Activated naive CD4-positive, alpha-beta T cell treated with anti-CD3 and anti-CD28 coated beads, Interleukin-2, amount 50 U/mL, for 24 hours (primary cell): ENCODE measurements at regions not wholly inside any gene's neighbourhood (a gene's known extent, or its start where the extent isn't known, plus 50 kb on each side); places are given as distances from the start of the nearest gene placed in this dataset.

Experiments used
- H3K27ac Mint-ChIP-seq: one replicate; pipeline ENCODE4 v1.8.0; 2021; ENCODE audit warnings: mild to moderate bottlenecking, mixed read lengths
- H3K27me3 Mint-ChIP-seq: one replicate; pipeline ENCODE4 v1.8.0; 2021; ENCODE audit warnings: mixed read lengths
- H3K36me3 Mint-ChIP-seq: one replicate; pipeline ENCODE4 v1.8.0; 2021; ENCODE audit warnings: mixed read lengths
- H3K4me1 Mint-ChIP-seq: one replicate; pipeline ENCODE4 v1.8.0; 2021; ENCODE audit warnings: mixed read lengths
- H3K4me3 Mint-ChIP-seq: one replicate; pipeline ENCODE4 v1.8.0; 2021; ENCODE audit warnings: mild to moderate bottlenecking, mixed read lengths
- H3K9me3 Mint-ChIP-seq: one replicate; pipeline ENCODE4 v1.8.0; 2021; ENCODE audit warnings: mixed read lengths

- H3K4me1 Mint-ChIP-seq = peaks cover 75% of the 10 kb centered on the region
- H3K27ac Mint-ChIP-seq = peak overlapping the region; percentile 91
- no peaks in the 10 kb centered on the region for H3K27me3 Mint-ChIP-seq
- H3K4me3 Mint-ChIP-seq = peak overlapping the region; percentile 80
- H3K36me3 Mint-ChIP-seq = no peaks in the 10 kb centered on the region
- H3K9me3 Mint-ChIP-seq = no peaks in the 10 kb centered on the region
These were observed 50.3 kb downstream of the UTRN start for GRCh38 chr6:144335311-144335861.

- Mint-ChIP-seq H3K9me3 (no peaks in the 10 kb centered on the region), H3K4me3 (peak overlapping the region; percentile 80), H3K27ac (peak overlapping the region; percentile 91), H3K36me3 (no peaks in the 10 kb centered on the region), H3K27me3 (no peaks in the 10 kb centered on the region), H3K4me1 (peaks cover 77% of the 10 kb centered on the region)
These were observed 50.8 kb downstream of the UTRN start for GRCh38 chr6:144335914-144336313.

GRCh38 chr6:144336900-144337299, 51.8 kb downstream of the UTRN start:
- no peak overlapping the region for H3K4me3 Mint-ChIP-seq
- no peaks in the 10 kb centered on the region for H3K9me3 Mint-ChIP-seq
- peaks cover 87% of the 10 kb centered on the region for H3K4me1 Mint-ChIP-seq

GRCh38 chr6:144338474-144338873, 53.3 kb downstream of the UTRN start:
- peak overlapping the region; percentile 43 for H3K27ac Mint-ChIP-seq
- H3K4me3 Mint-ChIP-seq = no peak overlapping the region
- H3K36me3 Mint-ChIP-seq = no peaks in the 10 kb centered on the region
- H3K9me3 Mint-ChIP-seq = no peaks in the 10 kb centered on the region
- no peaks in the 10 kb centered on the region for H3K27me3 Mint-ChIP-seq
- peaks cover 96% of the 10 kb centered on the region for H3K4me1 Mint-ChIP-seq

More at GRCh38 chr6:144336900-144337299, 51.8 kb downstream of the UTRN start:
- Mint-ChIP-seq H3K27me3 (no peaks in the 10 kb centered on the region), H3K27ac (peak overlapping the region; percentile 72), H3K36me3 (no peaks in the 10 kb centered on the region)

GRCh38 chr6:144338951-144339700, 54.0 kb downstream of the UTRN start:
- H3K27me3 Mint-ChIP-seq = no peaks in the 10 kb centered on the region
- H3K9me3 Mint-ChIP-seq = no peaks in the 10 kb centered on the region
- H3K4me3 Mint-ChIP-seq = no peak overlapping the region
- no peaks in the 10 kb centered on the region for H3K36me3 Mint-ChIP-seq
- H3K27ac Mint-ChIP-seq = no peak overlapping the region
- peaks cover 96% of the 10 kb centered on the region for H3K4me1 Mint-ChIP-seq

GRCh38 chr6:144339859-144340452, 54.8 kb downstream of the UTRN start:
- Mint-ChIP-seq H3K9me3 (no peaks in the 10 kb centered on the region), H3K4me3 (no peak overlapping the region), H3K36me3 (no peaks in the 10 kb centered on the region), H3K27me3 (no peaks in the 10 kb centered on the region), H3K4me1 (peaks cover 96% of the 10 kb centered on the region), H3K27ac (peak overlapping the region; percentile 18)

GRCh38 chr6:144340541-144341371, 55.6 kb downstream of the UTRN start:
- Mint-ChIP-seq H3K27ac (peak overlapping the region; percentile 41), H3K4me3 (no peak overlapping the region), H3K4me1 (peaks cover 96% of the 10 kb centered on the region), H3K36me3 (no peaks in the 10 kb centered on the region), H3K27me3 (no peaks in the 10 kb centered on the region), H3K9me3 (no peaks in the 10 kb centered on the region)

GRCh38 chr6:144341831-144342527, 56.8 kb downstream of the UTRN start:
- Mint-ChIP-seq H3K4me1 (peaks cover 90% of the 10 kb centered on the region), H3K9me3 (no peaks in the 10 kb centered on the region), H3K4me3 (no peak overlapping the region), H3K27me3 (no peaks in the 10 kb centered on the region), H3K27ac (peak overlapping the region; percentile 35), H3K36me3 (peaks cover 2% of the 10 kb centered on the region)

- Mint-ChIP-seq H3K27ac (peak overlapping the region; percentile 100), H3K9me3 (peaks cover 6% of the 10 kb centered on the region), H3K36me3 (peaks cover 8% of the 10 kb centered on the region), H3K4me3 (peak overlapping the region; percentile 94), H3K4me1 (peaks cover 91% of the 10 kb centered on the region), H3K27me3 (no peaks in the 10 kb centered on the region)
These were observed 58.7 kb downstream of the UTRN start for GRCh38 chr6:144343701-144344428.

GRCh38 chr6:144344646-144345045, 59.5 kb downstream of the UTRN start:
- Mint-ChIP-seq H3K4me3 (peak overlapping the region; percentile 94), H3K27me3 (no peaks in the 10 kb centered on the region), H3K36me3 (peaks cover 8% of the 10 kb centered on the region), H3K27ac (peak overlapping the region; percentile 100), H3K9me3 (peaks cover 6% of the 10 kb centered on the region), H3K4me1 (peaks cover 92% of the 10 kb centered on the region)

- Mint-ChIP-seq H3K9me3 (peaks cover 6% of the 10 kb centered on the region), H3K27me3 (no peaks in the 10 kb centered on the region), H3K27ac (peak overlapping the region; percentile 100), H3K4me1 (peaks cover 90% of the 10 kb centered on the region), H3K36me3 (peaks cover 10% of the 10 kb centered on the region), H3K4me3 (peak overlapping the region; percentile 94)
These were observed 60.3 kb downstream of the UTRN start for GRCh38 chr6:144345451-144345850.

GRCh38 chr6:144346719-144347447, 61.7 kb downstream of the UTRN start:
- no peaks in the 10 kb centered on the region for H3K27me3 Mint-ChIP-seq
- peaks cover 6% of the 10 kb centered on the region for H3K9me3 Mint-ChIP-seq
- H3K4me1 Mint-ChIP-seq = peaks cover 90% of the 10 kb centered on the region
- H3K36me3 Mint-ChIP-seq = peaks cover 10% of the 10 kb centered on the region
- peak overlapping the region; percentile 99 for H3K27ac Mint-ChIP-seq
- peak overlapping the region; percentile 82 for H3K4me3 Mint-ChIP-seq

- Mint-ChIP-seq H3K27me3 (no peaks in the 10 kb centered on the region), H3K9me3 (peaks cover 6% of the 10 kb centered on the region), H3K36me3 (peaks cover 10% of the 10 kb centered on the region), H3K27ac (peak overlapping the region; percentile 99), H3K4me3 (peak overlapping the region; percentile 82), H3K4me1 (peaks cover 90% of the 10 kb centered on the region)
These were observed 62.3 kb downstream of the UTRN start for GRCh38 chr6:144347448-144347759.

- Mint-ChIP-seq H3K27ac (peak overlapping the region; percentile 93), H3K27me3 (no peaks in the 10 kb centered on the region), H3K4me1 (peaks cover 90% of the 10 kb centered on the region), H3K36me3 (peaks cover 10% of the 10 kb centered on the region), H3K4me3 (peak overlapping the region; percentile 32), H3K9me3 (peaks cover 6% of the 10 kb centered on the region)
These were observed 62.8 kb downstream of the UTRN start for GRCh38 chr6:144347933-144348332.
